ENCODE measurements at regions not wholly inside any gene's neighbourhood (a gene's known extent, or its start where the extent isn't known, plus 50 kb on each side); places are given as distances from the start of the nearest gene placed in this dataset.

DNA sequence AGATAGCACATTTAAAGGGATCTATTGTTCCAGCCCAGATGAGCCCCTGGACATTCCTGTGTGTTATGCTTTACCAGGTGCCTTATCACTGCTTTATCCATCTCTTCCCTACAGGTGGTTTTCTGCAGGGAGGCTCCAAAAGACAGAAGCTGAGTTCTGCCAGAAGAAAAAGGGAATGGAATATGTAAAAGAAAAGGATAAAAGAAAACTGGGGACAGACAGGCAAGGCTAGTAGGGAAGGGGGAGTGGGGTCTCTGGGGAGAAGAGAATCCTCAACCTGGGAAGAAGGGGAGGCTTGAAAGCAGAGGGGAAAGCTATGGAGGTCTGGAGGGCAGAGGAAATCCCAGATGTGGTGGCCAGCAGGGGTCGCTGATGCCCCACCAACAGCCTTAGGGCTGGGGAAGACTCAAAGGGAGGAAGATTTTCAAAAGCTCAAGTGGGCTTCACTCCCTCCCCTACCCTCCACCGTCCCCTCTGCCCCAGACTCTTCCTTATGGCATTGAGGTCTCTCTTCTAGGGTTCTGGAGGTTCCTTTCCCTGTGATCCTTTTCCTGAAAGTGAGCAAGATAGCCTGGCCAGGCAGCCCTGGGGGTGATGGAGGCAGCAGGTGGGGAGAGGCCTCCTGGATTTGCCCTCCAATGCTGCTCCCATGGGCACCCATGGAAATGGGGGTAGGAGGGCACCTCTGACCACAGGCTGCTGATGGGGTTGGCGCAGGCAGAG, 178.1 kb upstream of the PKDCC start:
- H3K4me3 ChIP-seq (ENCODE audit: low read depth, low read length) = no peak overlapping the region
- peak; percentile 75 for DNase-seq (ENCODE audit: low read depth)
- TF ChIP-seq, protein P1, sequence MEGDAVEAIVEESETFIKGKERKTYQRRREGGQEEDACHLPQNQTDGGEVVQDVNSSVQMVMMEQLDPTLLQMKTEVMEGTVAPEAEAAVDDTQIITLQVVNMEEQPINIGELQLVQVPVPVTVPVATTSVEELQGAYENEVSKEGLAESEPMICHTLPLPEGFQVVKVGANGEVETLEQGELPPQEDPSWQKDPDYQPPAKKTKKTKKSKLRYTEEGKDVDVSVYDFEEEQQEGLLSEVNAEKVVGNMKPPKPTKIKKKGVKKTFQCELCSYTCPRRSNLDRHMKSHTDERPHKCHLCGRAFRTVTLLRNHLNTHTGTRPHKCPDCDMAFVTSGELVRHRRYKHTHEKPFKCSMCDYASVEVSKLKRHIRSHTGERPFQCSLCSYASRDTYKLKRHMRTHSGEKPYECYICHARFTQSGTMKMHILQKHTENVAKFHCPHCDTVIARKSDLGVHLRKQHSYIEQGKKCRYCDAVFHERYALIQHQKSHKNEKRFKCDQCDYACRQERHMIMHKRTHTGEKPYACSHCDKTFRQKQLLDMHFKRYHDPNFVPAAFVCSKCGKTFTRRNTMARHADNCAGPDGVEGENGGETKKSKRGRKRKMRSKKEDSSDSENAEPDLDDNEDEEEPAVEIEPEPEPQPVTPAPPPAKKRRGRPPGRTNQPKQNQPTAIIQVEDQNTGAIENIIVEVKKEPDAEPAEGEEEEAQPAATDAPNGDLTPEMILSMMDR (IDR thresholded peaks at IDR 0.05; ENCODE audit: insufficient read depth, low read depth, low read length, missing control alignments) = peak; percentile 83

DNA sequence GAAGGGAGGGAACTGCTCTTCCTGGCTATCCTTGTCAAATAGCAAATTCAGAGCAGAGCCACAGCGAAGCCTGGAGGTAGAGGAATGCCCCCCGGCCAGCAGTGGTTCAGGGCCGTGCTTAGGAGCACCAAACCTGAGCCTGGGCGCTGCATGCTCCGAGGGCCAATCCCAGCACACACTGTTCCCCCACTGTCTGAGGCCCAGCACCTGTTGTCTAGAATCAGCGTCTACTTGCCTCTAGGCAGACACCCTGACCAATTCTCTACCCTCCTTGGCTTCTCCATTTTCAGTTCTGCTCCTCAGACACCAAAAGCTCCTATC, 177.6 kb upstream of the PKDCC start:
- DNase-seq (ENCODE audit: low read depth) = no peak
- TF ChIP-seq, protein P1 (IDR thresholded peaks at IDR 0.05; ENCODE audit: insufficient read depth, low read depth, low read length, missing control alignments) = no peak
- H3K4me3 ChIP-seq (ENCODE audit: low read depth, low read length) = no peak overlapping the region

DNA sequence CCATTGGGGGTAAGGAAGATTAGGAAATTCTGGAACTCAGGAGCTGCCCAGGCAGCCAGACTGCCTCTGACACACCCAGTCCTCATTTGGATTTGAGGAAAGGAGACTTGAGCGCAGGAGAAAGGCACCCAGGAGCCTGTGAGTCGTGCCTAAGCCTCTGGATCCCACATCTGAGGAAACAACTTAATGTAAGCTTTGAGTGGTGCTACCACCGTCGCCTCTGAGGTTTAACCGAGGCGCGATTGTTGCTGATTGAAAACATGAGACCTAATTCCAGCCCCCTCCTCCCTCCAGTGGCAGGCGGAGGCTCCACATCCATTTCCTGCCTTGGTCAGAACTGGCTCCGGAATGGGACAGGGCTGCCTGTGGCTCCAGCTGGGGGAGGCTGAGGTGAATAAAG, 176.7 kb upstream of the PKDCC start:
- TF ChIP-seq, protein P1 (IDR thresholded peaks at IDR 0.05; ENCODE audit: insufficient read depth, low read depth, low read length, missing control alignments) = no peak
- no peak for DNase-seq (ENCODE audit: low read depth)
- no peak overlapping the region for H3K4me3 ChIP-seq (ENCODE audit: low read depth, low read length)

DNA sequence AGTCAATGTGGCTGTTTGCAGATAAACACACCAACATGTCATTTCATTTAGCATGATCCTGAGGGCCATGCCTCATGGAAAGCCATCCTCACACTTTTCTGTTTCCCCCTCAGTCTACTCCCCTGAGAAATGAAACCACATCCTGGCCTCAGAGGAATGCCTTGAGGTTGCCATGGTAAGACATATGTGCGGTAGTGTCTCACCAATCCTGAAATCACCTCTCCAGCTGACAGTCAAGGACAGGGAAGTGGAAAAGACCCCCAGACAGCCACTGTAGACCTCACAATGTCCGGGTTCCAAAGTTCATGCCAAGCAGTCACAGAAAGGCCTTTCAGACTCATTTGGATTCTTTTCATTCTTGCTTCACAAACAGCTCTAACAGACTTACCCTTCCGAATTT, 175.2 kb upstream of the PKDCC start:
- DNase-seq (ENCODE audit: low read depth) = peak; percentile 38
- TF ChIP-seq, protein P1 (IDR thresholded peaks at IDR 0.05; ENCODE audit: insufficient read depth, low read depth, low read length, missing control alignments) = no peak
- no peak overlapping the region for H3K4me3 ChIP-seq (ENCODE audit: low read depth, low read length)

DNA sequence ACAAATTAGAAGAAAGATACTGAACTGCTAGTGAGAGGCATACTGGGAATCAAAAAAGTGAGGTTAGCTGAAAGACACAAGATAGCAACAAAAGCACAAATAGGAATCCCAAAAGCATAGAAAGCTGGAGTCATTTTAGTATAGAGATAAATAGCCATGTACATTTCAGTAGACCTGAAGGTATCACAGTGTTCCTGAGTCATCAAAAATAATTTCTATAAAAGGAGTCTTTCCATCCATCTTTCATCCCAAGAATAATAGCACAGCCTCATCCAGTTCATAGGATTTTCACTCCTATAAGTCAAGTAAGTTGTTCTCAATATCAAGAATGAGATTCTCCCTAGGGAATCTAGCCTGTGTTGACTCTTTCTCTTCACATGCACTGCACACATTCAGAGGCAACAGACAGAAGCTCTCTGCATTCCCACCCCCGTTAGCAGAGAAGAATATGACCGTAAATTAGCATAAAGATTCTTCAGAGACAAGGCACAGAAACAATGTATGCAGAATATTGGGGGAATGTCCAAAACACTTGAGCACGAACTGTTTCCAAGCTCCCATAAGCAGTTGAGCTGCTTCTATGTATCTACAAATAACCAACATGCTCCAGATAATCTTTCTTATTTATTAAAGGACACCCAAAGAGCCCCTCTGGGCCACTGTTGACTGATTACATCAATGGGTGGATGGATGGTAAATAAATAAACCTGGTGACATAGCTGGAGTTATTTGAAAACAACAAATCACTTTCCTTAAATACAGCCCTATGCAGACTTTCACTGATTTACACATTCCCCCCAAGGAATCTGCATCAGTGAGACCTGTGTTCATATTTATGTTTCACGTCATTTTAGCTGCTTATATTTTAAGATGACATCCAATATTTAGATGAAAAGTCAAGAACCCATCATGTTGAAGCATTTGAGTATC, 174.5 kb upstream of the PKDCC start:
- DNase-seq (ENCODE audit: low read depth) = no peak
- H3K4me3 ChIP-seq (ENCODE audit: low read depth, low read length) = no peak overlapping the region
- TF ChIP-seq, protein P1 (IDR thresholded peaks at IDR 0.05; ENCODE audit: insufficient read depth, low read depth, low read length, missing control alignments) = no peak

DNA sequence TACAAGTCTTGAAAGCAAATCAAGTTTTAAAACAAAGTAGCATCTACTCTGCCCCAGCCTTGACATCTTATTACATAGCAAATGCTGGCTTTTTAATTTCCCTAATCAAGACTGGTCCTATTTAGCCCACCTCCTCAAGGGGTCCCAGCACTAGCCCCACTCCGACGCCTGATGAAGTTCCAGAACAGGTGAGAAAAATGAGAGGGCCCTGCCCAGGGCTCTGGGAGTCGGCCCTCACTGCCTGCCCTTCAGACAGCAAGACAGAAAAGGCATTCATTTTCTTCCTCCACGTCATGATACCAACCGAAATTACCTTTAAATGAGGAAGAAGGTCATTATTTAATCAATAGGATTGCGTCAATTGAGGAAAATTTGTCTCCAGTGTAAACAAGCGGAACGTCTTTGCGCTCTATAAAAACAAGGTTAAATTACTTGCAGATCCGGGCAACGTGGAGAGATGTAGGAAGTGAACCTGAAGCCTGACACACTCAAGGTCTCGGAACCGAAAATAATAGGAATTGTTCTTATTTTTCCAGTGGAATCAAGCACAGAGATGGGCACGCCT, 170.6 kb upstream of the PKDCC start:
- TF ChIP-seq, protein P1 (IDR thresholded peaks at IDR 0.05; ENCODE audit: insufficient read depth, low read depth, low read length, missing control alignments) = no peak
- DNase-seq (ENCODE audit: low read depth) = no peak
- H3K4me3 ChIP-seq (ENCODE audit: low read depth, low read length) = no peak overlapping the region

All from GM12865 (cell line).